ENCODE measurements at regions not wholly inside any gene's neighbourhood (a gene's known extent, or its start where the extent isn't known, plus 50 kb on each side); places are given as distances from the start of the nearest gene placed in this dataset.

- no peak for TF ChIP-seq JUND (IDR thresholded peaks at IDR 0.05)
- no peak for TF ChIP-seq YY1 (IDR thresholded peaks at IDR 0.05)
- TF ChIP-seq MAX (IDR thresholded peaks at IDR 0.05) = no peak
- no peak for TF ChIP-seq ATF3 (IDR thresholded peaks at IDR 0.05)
- TF ChIP-seq NR2F2 (IDR thresholded peaks at IDR 0.05) = no peak
Observed at GRCh38 chr14:62409626-62410300, 635.5 kb downstream of the KCNH5 start (continued).

- TF ChIP-seq GABPA (IDR thresholded peaks at IDR 0.05 in 1 of 2, conservative IDR thresholded peaks at IDR 0.05 in 1 of 2) = no peak
- no peaks in the 10 kb centered on the region for H3K27me3 ChIP-seq (ENCODE audit: control insufficient read depth in 4 of 4, insufficient read depth in 4 of 4, low read length in 3 of 4)
- no peak overlapping the region for H3K4me3 ChIP-seq (ENCODE audit: low read depth in 1 of 3, low read length in 3 of 3)
- no peak overlapping the region for H3K9ac ChIP-seq (ENCODE audit: low read depth in 1 of 2, low read length in 2 of 2)
- H3K4me1 ChIP-seq (ENCODE audit: control insufficient read depth in 4 of 4, insufficient read depth in 4 of 4, low read length in 3 of 4) = no peaks in the 10 kb centered on the region
- H3K9me3 ChIP-seq (ENCODE audit: control insufficient read depth in 4 of 4, low read length in 3 of 4) = peaks cover 0 to 4% (median 1%) of the 10 kb centered on the region in 4 donors
- H3K27ac ChIP-seq (ENCODE audit: low read depth in 1 of 2, low read length in 2 of 2) = no peak overlapping the region
- no peak for DNase-seq (ENCODE audit: low spot score)
- no peaks in the 10 kb centered on the region for H3K36me3 ChIP-seq (ENCODE audit: control insufficient read depth in 4 of 4, insufficient read depth in 3 of 4, low read depth in 1 of 4, low read length in 3 of 4)
- 15% methylated on average over 1 of the region's 1 CpG for WGBS
Observed at GRCh38 chr14:62420847-62421246, 624.4 kb downstream of the KCNH5 start.

GRCh38 chr14:62428429-62429203, 616.6 kb downstream of the KCNH5 start:
- WGBS = 62% methylated on average over 5 of the region's 5 CpGs
- H3K27ac ChIP-seq (ENCODE audit: low read depth in 1 of 2, low read length in 2 of 2) = no peak overlapping the region
- peaks cover 2 to 7% (median 4%) of the 10 kb centered on the region in 4 donors for H3K9me3 ChIP-seq (ENCODE audit: control insufficient read depth in 4 of 4, low read length in 3 of 4)
- no peak for DNase-seq (ENCODE audit: low spot score)
- H3K4me3 ChIP-seq (ENCODE audit: low read depth in 1 of 3, low read length in 3 of 3) = no peak overlapping the region
- H3K4me1 ChIP-seq (ENCODE audit: control insufficient read depth in 4 of 4, insufficient read depth in 4 of 4, low read length in 3 of 4) = no peaks in the 10 kb centered on the region
- H3K36me3 ChIP-seq (ENCODE audit: control insufficient read depth in 4 of 4, insufficient read depth in 3 of 4, low read depth in 1 of 4, low read length in 3 of 4) = no peaks in the 10 kb centered on the region
- H3K9ac ChIP-seq (ENCODE audit: low read depth in 1 of 2, low read length in 2 of 2) = no peak overlapping the region
- H3K27me3 ChIP-seq (ENCODE audit: control insufficient read depth in 4 of 4, insufficient read depth in 4 of 4, low read length in 3 of 4) = no peaks in the 10 kb centered on the region
- TF ChIP-seq RXRA (IDR thresholded peaks at IDR 0.05) (no peak), FOXA1 (IDR thresholded peaks at IDR 0.05) (no peak), NR2F2 (IDR thresholded peaks at IDR 0.05) (no peak), MAX (IDR thresholded peaks at IDR 0.05) (no peak), REST (IDR thresholded peaks at IDR 0.05) (no peak), ATF3 (IDR thresholded peaks at IDR 0.05) (no peak), YY1 (IDR thresholded peaks at IDR 0.05) (no peak), TAF1 (conservative IDR thresholded peaks at IDR 0.05) (no peak), EGR1 (IDR thresholded peaks at IDR 0.05; ENCODE audit: low read depth in 2 of 2) (no peak), SP1 (IDR thresholded peaks at IDR 0.05) (no peak), GABPA (IDR thresholded peaks at IDR 0.05 in 1 of 2, conservative IDR thresholded peaks at IDR 0.05 in 1 of 2) (no peak), HNF4A (conservative IDR thresholded peaks at IDR 0.05) (no peak), FOXA2 (IDR thresholded peaks at IDR 0.05) (no peak), RAD21 (IDR thresholded peaks at IDR 0.05) (no peak), ZBTB33 (IDR thresholded peaks at IDR 0.05) (no peak), HNF4G (IDR thresholded peaks at IDR 0.05) (no peak)
